Neural cell (in vitro differentiated cells): ENCODE measurements at regions not wholly inside any gene's neighbourhood (a gene's known extent, or its start where the extent isn't known, plus 50 kb on each side); places are given as distances from the start of the nearest gene placed in this dataset.

ENCODE experiments used
- H2AFZ ChIP-seq: fragments of 200-600, 300-800 bp; sonication (generic), shearing (Covaris generic); 2 replicates; pipeline ENCODE4 v1.6.0; 2014; ENCODE audit warnings: low read depth, mild to moderate bottlenecking, antibody characterized with exemption, low read length, moderate library complexity
- H3F3A ChIP-seq: fragments of 200-600 bp; shearing (Covaris generic); 2 replicates; pipeline ENCODE4 v1.6.1; 2016; ENCODE audit warnings: mild to moderate bottlenecking, moderate library complexity, mixed read lengths, antibody characterized with exemption, low read length; ENCODE audit not compliant: insufficient read depth, poor library complexity, severe bottlenecking
- H3K27ac ChIP-seq: fragments of 200-600, 300-800 bp; sonication (generic), shearing (Covaris generic); 2 replicates; pipeline ENCODE4 v1.5.1; 2014; ENCODE audit warnings: mild to moderate bottlenecking, low read length, moderate library complexity
- H3K27me3 ChIP-seq: fragments of 300-800, 200-600 bp; sonication (generic), shearing (Covaris generic); 2 replicates; pipeline ENCODE4 v1.6.0; 2014; ENCODE audit warnings: mild to moderate bottlenecking, low read depth, low read length, moderate library complexity; ENCODE audit not compliant: insufficient read depth
- H3K36me3 ChIP-seq: fragments of 300-800, 200-600 bp; sonication (generic), shearing (Covaris generic); 2 replicates; pipeline ENCODE4 v1.5.1; 2014; ENCODE audit warnings: mild to moderate bottlenecking, antibody characterized with exemption, low read length, moderate library complexity; ENCODE audit not compliant: insufficient read depth
- H3K4me2 ChIP-seq: fragments of 300-800, 200-600 bp; sonication (generic), shearing (Covaris generic); 2 replicates; pipeline ENCODE4 v1.6.0; 2014; ENCODE audit warnings: mild to moderate bottlenecking, low read length
- H3K4me3 ChIP-seq: fragments of 300-800, 200-600 bp; sonication (generic), shearing (Covaris generic); 2 replicates; pipeline ENCODE4 v1.5.1; 2014; ENCODE audit warnings: mild to moderate bottlenecking, low read length, moderate library complexity
- H3K79me2 ChIP-seq: fragments of 200-600 bp; shearing (Covaris generic); replicated peaks from 2 replicates; pipeline ENCODE4 v1.6.0; 2014; ENCODE audit warnings: mild to moderate bottlenecking, low read length, moderate library complexity; ENCODE audit not compliant: insufficient read depth
- H3K9ac ChIP-seq: fragments of 300-800, 200-600 bp; sonication (generic), shearing (Covaris generic); 2 replicates; pipeline ENCODE4 v1.6.1; 2016; ENCODE audit warnings: mild to moderate bottlenecking, low read length, mixed read lengths
- H3K9me2 ChIP-seq: fragments of 200-600 bp; shearing (Covaris generic); 2 replicates; pipeline ENCODE4 v1.6.1; 2016; ENCODE audit warnings: mild to moderate bottlenecking, low read length, mixed read lengths; ENCODE audit not compliant: insufficient read depth
- H3K9me3 ChIP-seq: fragments of 200-600, 300-800 bp; sonication (generic), shearing (Covaris generic); 2 replicates; pipeline ENCODE4 v1.6.1; 2016; ENCODE audit warnings: mild to moderate bottlenecking, mixed run types, low read length, moderate library complexity, mixed read lengths
- H4K20me1 ChIP-seq: fragments of 200-600 bp; shearing (Covaris generic); 2 replicates; pipeline ENCODE4 v1.6.1; 2016; ENCODE audit warnings: mild to moderate bottlenecking, mixed run types; ENCODE audit not compliant: insufficient read depth
- CTCF ChIP-seq: fragments of 450-650 bp; IDR thresholded peaks from 2 replicates; pipeline ENCODE4 v1.5.1; 2014; ENCODE audit warnings: antibody characterized with exemption, mild to moderate bottlenecking, moderate library complexity; ENCODE audit not compliant: poor library complexity, severe bottlenecking
- EP300 ChIP-seq: fragments of 450-650 bp; conservative IDR thresholded peaks from 2 replicates; pipeline ENCODE4 v1.6.1; 2014; ENCODE audit warnings: antibody characterized with exemption, mild to moderate bottlenecking, moderate library complexity; ENCODE audit not compliant: poor library complexity, severe bottlenecking
- EZH2 ChIP-seq: fragments of 200-600, 300-800 bp; shearing (Covaris generic), sonication (generic); IDR thresholded peaks from 2 replicates; pipeline ENCODE4 v1.6.1; 2014; ENCODE audit warnings: antibody characterized with exemption, low read length, borderline replicate concordance, mild to moderate bottlenecking; ENCODE audit not compliant: insufficient read depth, poor library complexity, severe bottlenecking
- MXI1 ChIP-seq: fragments of 450-650 bp; conservative IDR thresholded peaks from 2 replicates; pipeline ENCODE4 v1.6.1; 2014; ENCODE audit warnings: antibody characterized with exemption, mild to moderate bottlenecking; ENCODE audit not compliant: poor library complexity, severe bottlenecking
- POLR2AphosphoS5 ChIP-seq: IDR thresholded peaks from 2 replicates; pipeline ENCODE4 v1.6.1; 2012
- RAD21 ChIP-seq: fragments of 450-650 bp; conservative IDR thresholded peaks from 2 replicates; pipeline ENCODE4 v1.6.1; 2014; ENCODE audit warnings: antibody characterized with exemption, mild to moderate bottlenecking, moderate library complexity
- REST ChIP-seq: IDR thresholded peaks from 2 replicates; pipeline ENCODE4 v1.6.1; 2012; ENCODE audit warnings: borderline replicate concordance
- SMC3 ChIP-seq: fragments of 450-650 bp; conservative IDR thresholded peaks from 2 replicates; pipeline ENCODE4 v1.6.1; 2014; ENCODE audit warnings: antibody characterized with exemption, mild to moderate bottlenecking, moderate library complexity; ENCODE audit not compliant: poor library complexity
- TAF1 ChIP-seq: IDR thresholded peaks from 2 replicates; pipeline ENCODE4 v1.6.1; 2012; ENCODE audit warnings: low read depth

GRCh38 chr6:85240787-85241385 lies 209.0 kb upstream of the NT5E start:
- TF ChIP-seq POLR2AphosphoS5 (no peak), EP300 (no peak), CTCF (no peak), EZH2 (no peak), MXI1 (no peak), REST (no peak), TAF1 (no peak), RAD21 (no peak)
- Histone ChIP-seq H3K9me3 (no peaks in the 10 kb centered on the region), H3F3A (no peaks in the 10 kb centered on the region)

DNA sequence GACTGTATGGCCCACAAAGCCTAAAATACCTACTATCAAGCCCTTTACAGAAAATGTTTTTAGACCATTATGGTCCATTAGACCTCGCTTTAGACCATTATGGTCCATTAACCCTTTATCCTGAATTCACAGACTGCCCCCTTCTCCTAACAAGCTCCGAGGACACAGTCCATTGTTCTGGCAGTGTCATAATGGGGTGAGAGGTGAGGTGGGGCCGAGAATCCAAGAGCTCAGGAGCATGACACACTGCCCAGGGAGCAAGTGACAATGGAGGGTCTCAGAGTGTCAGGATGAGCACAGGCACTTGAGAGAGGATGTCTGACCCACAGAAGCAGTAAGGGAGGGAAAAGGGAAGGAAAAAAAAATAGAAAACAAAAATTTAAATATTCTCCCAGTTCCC lies 212.4 kb upstream of the NT5E start:
- H2AFZ ChIP-seq = no peak overlapping the region

More at GRCh38 chr6:85240787-85241385, 209.0 kb upstream of the NT5E start:
- Histone ChIP-seq H2AFZ (no peak overlapping the region), H3K36me3 (no peaks in the 10 kb centered on the region), H3K4me2 (no peak overlapping the region), H3K79me2 (no peaks in the 10 kb centered on the region), H3K9me2 (no peaks in the 10 kb centered on the region), H3K27me3 (no peaks in the 10 kb centered on the region), H3K27ac (no peak overlapping the region), H4K20me1 (no peaks in the 10 kb centered on the region), H3K4me3 (no peak overlapping the region), H3K9ac (no peak overlapping the region)

More for the DNA sequence above, 212.4 kb upstream of the NT5E start:
- H3K79me2 ChIP-seq = no peaks in the 10 kb centered on the region
- no peaks in the 10 kb centered on the region for H4K20me1 ChIP-seq
- H3K9ac ChIP-seq = no peak overlapping the region
- H3K4me2 ChIP-seq = no peak overlapping the region
- H3K27me3 ChIP-seq = no peaks in the 10 kb centered on the region
- TF ChIP-seq TAF1 = no peak
- TF ChIP-seq MXI1 = no peak
- TF ChIP-seq RAD21 = no peak
- no peak for TF ChIP-seq REST
- TF ChIP-seq POLR2AphosphoS5 = no peak
- TF ChIP-seq EZH2 = no peak
- no peak for TF ChIP-seq CTCF
- TF ChIP-seq EP300 = no peak
- no peak for TF ChIP-seq SMC3
- H3K27ac ChIP-seq = no peak overlapping the region
- H3K36me3 ChIP-seq = no peaks in the 10 kb centered on the region
- no peaks in the 10 kb centered on the region for H3K9me3 ChIP-seq
- no peak overlapping the region for H3K4me3 ChIP-seq
- H3K9me2 ChIP-seq = no peaks in the 10 kb centered on the region
- no peaks in the 10 kb centered on the region for H3F3A ChIP-seq
